Activated naive CD4-positive, alpha-beta T cell treated with anti-CD3 and anti-CD28 coated beads, Interleukin-2, amount 10 ng/mL, durations not matched to agents 7 days and 5 days (primary cell): ENCODE measurements at regions not wholly inside any gene's neighbourhood (a gene's known extent, or its start where the extent isn't known, plus 50 kb on each side); places are given as distances from the start of the nearest gene placed in this dataset.

ENCODE experiments used
- CTCF ChIA-PET: fragments of 350-600 bp; sonication (Branson Sonifier 250); formaldehyde crosslinking; loops from one replicate; lab custom pipeline; 2021; ENCODE audit warnings: antibody characterized with exemption; lab: Charles Lee
- DNase-seq: peaks from one replicate; pipeline ENCODE4 v3.0.0-alpha.2; 2020
- H3K27ac Mint-ChIP-seq: one replicate; pipeline ENCODE4 v1.8.0; 2021; ENCODE audit warnings: mild to moderate bottlenecking, moderate library complexity, mixed read lengths
- H3K27me3 Mint-ChIP-seq: one replicate; pipeline ENCODE4 v1.8.0; 2021; ENCODE audit warnings: mild to moderate bottlenecking, mixed read lengths
- H3K36me3 Mint-ChIP-seq: one replicate; pipeline ENCODE4 v1.8.0; 2021; ENCODE audit warnings: mixed read lengths
- H3K4me1 Mint-ChIP-seq: one replicate; pipeline ENCODE4 v1.8.0; 2021; ENCODE audit warnings: mixed read lengths
- H3K4me3 Mint-ChIP-seq: one replicate; pipeline ENCODE4 v1.8.0; 2021; ENCODE audit warnings: mild to moderate bottlenecking, moderate library complexity, mixed read lengths
- H3K9me3 Mint-ChIP-seq: one replicate; pipeline ENCODE4 v1.8.0; 2021; ENCODE audit warnings: mixed read lengths

GRCh38 chr18:46333431-46334135 is 229.4 kb downstream of the HAUS1 start:
- H3K36me3 Mint-ChIP-seq, result peaks cover 13% of the 10 kb centered on the region
- CTCF ChIA-PET, result no interaction called here
- peaks cover 46% of the 10 kb centered on the region for H3K4me1 Mint-ChIP-seq
- DNase-seq, result peak; percentile 58
- no peaks in the 10 kb centered on the region for H3K9me3 Mint-ChIP-seq
- peaks cover 86% of the 10 kb centered on the region for H3K27me3 Mint-ChIP-seq
- H3K27ac Mint-ChIP-seq, result no peak overlapping the region
- H3K4me3 Mint-ChIP-seq, result peak overlapping the region; percentile 85

GRCh38 chr18:46334868-46335281 is 230.7 kb downstream of the HAUS1 start:
- Mint-ChIP-seq H3K36me3 (peaks cover 17% of the 10 kb centered on the region), H3K9me3 (no peaks in the 10 kb centered on the region), H3K27ac (peak overlapping the region; percentile 84), H3K4me1 (peaks cover 59% of the 10 kb centered on the region), H3K27me3 (peaks cover 79% of the 10 kb centered on the region), H3K4me3 (peak overlapping the region; percentile 85)
- CTCF ChIA-PET, result interaction anchor here (0.9 to 1.2 kb wide), 2 partner anchors 53 to 95 kb away, joined by 3 to 4 read pairs; no protein-coding TSS in a partner anchor
- peak; percentile 35 for DNase-seq

- peaks cover 64% of the 10 kb centered on the region for H3K4me1 Mint-ChIP-seq
- peaks cover 18% of the 10 kb centered on the region for H3K36me3 Mint-ChIP-seq
- H3K27ac Mint-ChIP-seq, result peak overlapping the region; percentile 33
- H3K27me3 Mint-ChIP-seq, result peaks cover 78% of the 10 kb centered on the region
- CTCF ChIA-PET, result interaction anchor here (1.2 kb wide), 1 partner anchor 54 kb away, joined by 4 read pairs; no protein-coding TSS in a partner anchor
- H3K4me3 Mint-ChIP-seq, result peak overlapping the region; percentile 85
- no peaks in the 10 kb centered on the region for H3K9me3 Mint-ChIP-seq
- no peak for DNase-seq
These were observed 231.4 kb downstream of the HAUS1 start for GRCh38 chr18:46335534-46336101.

GRCh38 chr18:46336278-46337111 is 232.3 kb downstream of the HAUS1 start:
- peaks cover 86% of the 10 kb centered on the region for H3K27me3 Mint-ChIP-seq
- peak overlapping the region; percentile 85 for H3K4me3 Mint-ChIP-seq
- no peaks in the 10 kb centered on the region for H3K9me3 Mint-ChIP-seq
- DNase-seq, result no peak
- CTCF ChIA-PET, result no interaction called here
- peaks cover 18% of the 10 kb centered on the region for H3K36me3 Mint-ChIP-seq
- H3K4me1 Mint-ChIP-seq, result peaks cover 69% of the 10 kb centered on the region
- H3K27ac Mint-ChIP-seq, result no peak overlapping the region

GRCh38 chr18:46337271-46337670 is 233.1 kb downstream of the HAUS1 start:
- peaks cover 75% of the 10 kb centered on the region for H3K4me1 Mint-ChIP-seq
- CTCF ChIA-PET, result no interaction called here
- H3K27me3 Mint-ChIP-seq, result peaks cover 81% of the 10 kb centered on the region
- H3K9me3 Mint-ChIP-seq, result no peaks in the 10 kb centered on the region
- no peak overlapping the region for H3K27ac Mint-ChIP-seq
- no peak overlapping the region for H3K4me3 Mint-ChIP-seq
- H3K36me3 Mint-ChIP-seq, result peaks cover 18% of the 10 kb centered on the region
- DNase-seq, result no peak

GRCh38 chr18:46338205-46338604 is 234.0 kb downstream of the HAUS1 start:
- Mint-ChIP-seq H3K4me3 (no peak overlapping the region), H3K27ac (no peak overlapping the region), H3K9me3 (no peaks in the 10 kb centered on the region), H3K4me1 (peaks cover 79% of the 10 kb centered on the region), H3K27me3 (peaks cover 71% of the 10 kb centered on the region), H3K36me3 (peaks cover 18% of the 10 kb centered on the region)
- CTCF ChIA-PET, result interaction anchor here (0.8 to 1.4 kb wide), 4 partner anchors 57 to 165 kb away, joined by 3 to 4 read pairs (median 3); a partner anchor contains a TSS
- DNase-seq, result no peak

- CTCF ChIA-PET, result interaction anchor here (0.8 to 1.4 kb wide), 4 partner anchors 57 to 166 kb away, joined by 3 to 4 read pairs (median 3); a partner anchor contains a TSS
- H3K4me1 Mint-ChIP-seq, result peaks cover 82% of the 10 kb centered on the region
These were observed 234.6 kb downstream of the HAUS1 start for GRCh38 chr18:46338766-46339165.

GRCh38 chr18:46340716-46341115 is 236.5 kb downstream of the HAUS1 start:
- no peak for DNase-seq
- Mint-ChIP-seq H3K27ac (no peak overlapping the region), H3K4me1 (peaks cover 87% of the 10 kb centered on the region), H3K9me3 (no peaks in the 10 kb centered on the region), H3K4me3 (no peak overlapping the region), H3K36me3 (peaks cover 9% of the 10 kb centered on the region), H3K27me3 (peaks cover 59% of the 10 kb centered on the region)
- CTCF ChIA-PET, result no interaction called here

More at GRCh38 chr18:46338766-46339165, 234.6 kb downstream of the HAUS1 start:
- peak overlapping the region; percentile 34 for H3K4me3 Mint-ChIP-seq
- peaks cover 71% of the 10 kb centered on the region for H3K27me3 Mint-ChIP-seq
- no peak overlapping the region for H3K27ac Mint-ChIP-seq
- H3K9me3 Mint-ChIP-seq, result no peaks in the 10 kb centered on the region
- peak; percentile 40 for DNase-seq
- H3K36me3 Mint-ChIP-seq, result peaks cover 18% of the 10 kb centered on the region

- H3K27me3 Mint-ChIP-seq, result peaks cover 45% of the 10 kb centered on the region
- no peaks in the 10 kb centered on the region for H3K9me3 Mint-ChIP-seq
- peaks cover 5% of the 10 kb centered on the region for H3K36me3 Mint-ChIP-seq
- H3K4me3 Mint-ChIP-seq, result no peak overlapping the region
- CTCF ChIA-PET, result interaction anchor here (0.7 to 0.8 kb wide), 2 partner anchors 51 to 91 kb away, joined by 3 read pairs; no protein-coding TSS in a partner anchor
- peaks cover 90% of the 10 kb centered on the region for H3K4me1 Mint-ChIP-seq
- no peak for DNase-seq
- H3K27ac Mint-ChIP-seq, result no peak overlapping the region
These were observed 237.9 kb downstream of the HAUS1 start for GRCh38 chr18:46341986-46342525.

- CTCF ChIA-PET, result interaction anchor here (1.5 kb wide), 1 partner anchor 170 kb away, joined by 4 read pairs; a partner anchor contains a TSS
- Mint-ChIP-seq H3K4me1 (peaks cover 88% of the 10 kb centered on the region), H3K27ac (peak overlapping the region; percentile 87), H3K9me3 (no peaks in the 10 kb centered on the region), H3K27me3 (peaks cover 32% of the 10 kb centered on the region), H3K36me3 (peaks cover 5% of the 10 kb centered on the region), H3K4me3 (no peak overlapping the region)
- DNase-seq, result no peak
These were observed 239.3 kb downstream of the HAUS1 start for GRCh38 chr18:46343456-46343855.

- H3K36me3 Mint-ChIP-seq, result peaks cover 2% of the 10 kb centered on the region
- peak overlapping the region; percentile 87 for H3K27ac Mint-ChIP-seq
- no peaks in the 10 kb centered on the region for H3K9me3 Mint-ChIP-seq
- peak; percentile 86 for DNase-seq
- peaks cover 84% of the 10 kb centered on the region for H3K4me1 Mint-ChIP-seq
- peak overlapping the region; percentile 38 for H3K4me3 Mint-ChIP-seq
- CTCF ChIA-PET, result interaction anchor here (1.5 kb wide), 1 partner anchor 171 kb away, joined by 4 read pairs; a partner anchor contains a TSS
- peaks cover 27% of the 10 kb centered on the region for H3K27me3 Mint-ChIP-seq
These were observed 239.8 kb downstream of the HAUS1 start for GRCh38 chr18:46343931-46344372.

GRCh38 chr18:46344416-46345180 is 240.4 kb downstream of the HAUS1 start:
- no peak for DNase-seq
- H3K27ac Mint-ChIP-seq, result peak overlapping the region; percentile 87
- H3K4me1 Mint-ChIP-seq, result peaks cover 77% of the 10 kb centered on the region
- peaks cover 1% of the 10 kb centered on the region for H3K36me3 Mint-ChIP-seq
- H3K4me3 Mint-ChIP-seq, result peak overlapping the region; percentile 34
- CTCF ChIA-PET, result interaction anchor here (1.5 kb wide), 1 partner anchor 172 kb away, joined by 4 read pairs; a partner anchor contains a TSS
- peaks cover 27% of the 10 kb centered on the region for H3K27me3 Mint-ChIP-seq
- no peaks in the 10 kb centered on the region for H3K9me3 Mint-ChIP-seq

GRCh38 chr18:46345181-46345465 is 240.9 kb downstream of the HAUS1 start:
- peak overlapping the region; percentile 55 for H3K27ac Mint-ChIP-seq
- DNase-seq, result no peak
- H3K27me3 Mint-ChIP-seq, result peaks cover 23% of the 10 kb centered on the region
- H3K9me3 Mint-ChIP-seq, result no peaks in the 10 kb centered on the region
- no peak overlapping the region for H3K4me3 Mint-ChIP-seq
- CTCF ChIA-PET, result no interaction called here
- H3K4me1 Mint-ChIP-seq, result peaks cover 72% of the 10 kb centered on the region
- no peaks in the 10 kb centered on the region for H3K36me3 Mint-ChIP-seq
